Hematopoietic multipotent progenitor cell (in vitro differentiated cells): ENCODE measurements at regions not wholly inside any gene's neighbourhood (a gene's known extent, or its start where the extent isn't known, plus 50 kb on each side); places are given as distances from the start of the nearest gene placed in this dataset.
"Not testable (repeated sequence)": the region's sequence is repeated elsewhere in the genome, so short reads cannot be mapped to it uniquely, and the experiment has no call there.

ENCODE experiments used
- DNase-seq, 3 donors: peaks; one replicate each; pipeline ENCODE4 v3.0.0-alpha.2; 2011 to 2015; ENCODE audit warnings: low read depth in 2 of 3, low spot score in 2 of 3

DNA sequence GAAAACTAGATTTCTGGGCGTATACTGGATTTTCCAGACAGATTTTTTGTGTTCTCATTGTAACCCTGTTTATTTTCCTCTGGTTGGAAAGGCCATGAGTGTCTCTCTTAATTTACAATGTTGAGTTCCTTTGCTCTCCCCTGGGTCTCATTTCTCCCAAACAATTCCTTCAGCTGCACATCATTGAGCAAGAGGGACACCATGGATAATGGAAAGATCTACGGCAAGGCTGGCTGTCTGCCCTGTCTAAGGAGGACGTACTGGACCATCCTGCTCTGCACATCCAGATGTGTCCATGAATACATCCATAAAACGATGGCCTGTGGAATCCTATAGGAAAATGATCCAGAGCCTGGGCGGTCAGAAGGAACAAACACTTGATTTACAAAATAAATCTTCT lies 258.1 kb upstream of the MCTP2 start:
- no peak for DNase-seq

GRCh38 chr15:93968773-93969172 lies 262.6 kb upstream of the MCTP2 start:
- DNase-seq, result no peak

DNA sequence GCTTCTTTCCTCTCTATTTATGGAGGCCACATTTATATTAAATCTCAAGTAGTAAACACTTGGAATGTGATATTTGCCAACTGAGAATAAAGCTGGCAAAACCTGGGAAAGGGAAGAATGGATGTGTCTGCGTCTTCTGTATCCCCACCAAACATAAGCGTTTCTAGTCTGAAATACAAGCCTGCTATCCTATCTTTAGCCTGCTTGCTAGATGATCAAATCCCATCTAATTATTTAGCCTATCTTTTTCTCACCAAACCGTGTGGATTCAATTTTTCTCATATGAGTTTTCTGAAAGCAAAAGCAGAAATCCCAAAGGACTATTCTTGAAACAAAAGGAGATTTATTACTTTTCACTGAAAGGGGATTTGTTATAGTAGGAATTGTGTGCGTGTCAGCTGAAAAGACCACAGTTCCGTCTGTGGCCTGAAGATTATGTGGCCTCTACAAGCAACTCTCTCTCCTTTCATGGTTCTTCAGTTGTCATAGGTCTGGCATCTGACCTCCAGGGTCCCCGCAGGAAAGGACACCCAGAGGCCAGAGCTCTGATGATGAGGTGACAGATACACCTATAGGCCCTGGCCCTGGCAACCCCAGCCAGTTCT lies 266.0 kb upstream of the MCTP2 start:
- no peak for DNase-seq

GRCh38 chr15:93954985-93955571 lies 276.3 kb upstream of the MCTP2 start:
- no peak for DNase-seq

DNA sequence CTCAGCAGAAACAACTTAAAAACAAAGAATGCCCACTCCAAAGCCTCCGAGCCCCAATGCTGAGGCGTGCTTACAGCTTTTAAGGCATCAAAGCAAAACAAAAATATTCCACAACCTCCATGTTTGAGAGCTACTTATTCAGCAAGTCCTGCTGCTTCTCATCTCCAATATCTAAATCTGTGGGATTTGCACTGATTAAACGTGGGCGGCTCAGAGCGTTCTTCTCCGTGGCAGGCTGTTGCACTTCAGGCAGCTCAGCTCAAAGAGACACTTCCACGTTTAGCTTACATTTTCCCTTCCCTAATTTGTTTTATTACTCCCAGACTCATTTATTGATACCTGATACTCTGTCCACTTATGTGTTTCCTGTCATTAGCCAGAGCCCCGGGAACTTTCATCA lies 282.6 kb upstream of the MCTP2 start:
- DNase-seq, result no peak

DNA sequence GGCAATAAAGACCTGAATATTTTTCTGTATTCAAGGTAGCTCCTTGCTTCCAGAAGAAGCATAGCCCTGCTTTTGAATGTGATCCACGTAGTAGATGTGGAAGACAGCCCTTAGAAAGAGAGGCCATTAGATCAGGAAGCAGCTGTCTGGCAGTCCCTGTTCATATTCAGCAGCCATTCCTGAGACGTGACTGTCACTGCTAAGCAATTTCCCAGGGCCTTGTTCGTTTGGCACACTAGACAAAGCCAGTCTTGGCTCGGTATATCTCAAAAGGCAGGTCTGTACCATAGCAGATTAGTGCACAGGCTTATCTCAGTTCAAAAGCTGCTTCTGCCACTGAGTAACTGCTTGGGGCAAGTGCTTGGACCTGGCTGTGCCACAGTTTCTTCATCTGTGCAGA lies 287.8 kb upstream of the MCTP2 start:
- DNase-seq, result peak in 1 of 3 donors; percentile 0

DNA sequence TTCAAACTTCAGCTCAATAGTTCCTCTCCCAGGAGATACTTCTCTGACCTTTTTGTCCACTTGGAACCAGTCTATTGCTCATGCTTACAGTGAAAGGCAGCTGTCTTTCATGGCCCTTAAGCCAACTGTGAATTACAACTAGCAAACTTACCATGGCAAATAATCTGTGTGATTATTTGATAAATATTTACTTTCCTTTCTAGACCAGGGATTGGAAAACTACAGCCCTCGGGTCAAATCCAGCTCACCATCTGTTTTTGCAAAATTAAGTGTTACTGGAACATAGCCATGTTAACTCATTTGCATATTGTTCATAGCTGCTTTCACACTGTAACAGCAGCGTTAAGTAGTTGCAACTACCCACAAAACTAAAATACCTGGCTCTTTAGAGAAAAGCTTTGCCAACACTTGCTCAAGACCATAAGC lies 289.1 kb upstream of the MCTP2 start:
- no peak for DNase-seq

GRCh38 chr15:93941697-93942096 lies 289.7 kb upstream of the MCTP2 start:
- no peak for DNase-seq

DNA sequence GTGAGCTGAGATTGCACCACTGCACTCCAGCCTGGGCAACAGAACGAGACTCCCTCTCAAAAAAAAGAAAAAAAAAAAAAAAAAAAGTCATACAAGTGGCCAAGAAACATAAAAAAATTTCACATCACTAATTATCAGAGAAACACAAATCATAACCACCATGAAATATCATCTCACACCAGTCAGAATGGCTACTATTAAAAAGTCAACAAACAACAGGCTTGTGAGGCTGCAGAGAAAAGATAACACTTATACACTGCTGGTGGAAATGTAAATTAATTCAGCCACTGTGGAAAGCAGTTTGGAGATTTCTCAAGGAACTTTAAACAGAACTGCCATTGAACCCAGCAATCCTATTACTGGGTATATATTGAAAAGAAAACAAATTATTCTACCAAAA lies 291.1 kb upstream of the MCTP2 start:
- DNase-seq, result no peak

DNA sequence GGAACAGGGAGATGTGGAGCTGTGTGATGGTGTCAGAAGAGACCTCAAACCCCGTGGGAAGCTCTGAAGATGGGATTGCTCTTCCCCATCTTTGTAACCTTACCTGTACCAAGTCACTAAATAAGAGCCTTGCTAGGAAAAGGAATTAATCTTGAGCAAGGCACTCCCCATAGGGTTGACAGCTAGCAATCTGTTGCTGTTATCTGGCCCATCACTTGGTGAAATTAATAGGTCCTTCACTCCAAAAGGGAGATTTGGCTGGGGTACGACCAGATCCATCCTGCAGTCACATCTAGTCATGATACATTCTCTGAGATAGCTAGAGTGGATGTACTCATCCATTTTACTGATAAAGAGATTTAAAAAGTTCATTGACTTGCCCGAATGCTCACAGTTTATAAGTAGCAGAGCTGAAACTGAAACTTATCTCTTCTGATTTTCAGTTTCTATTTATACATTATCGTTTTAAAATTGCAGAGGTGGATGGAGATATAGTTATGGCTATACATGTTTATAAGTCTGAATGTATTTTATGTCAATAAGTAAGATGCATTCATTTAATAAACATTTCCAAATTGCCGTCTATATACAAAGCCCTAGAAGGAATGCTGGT lies 299.1 kb upstream of the MCTP2 start:
- DNase-seq, result no peak

GRCh38 chr15:93929375-93930094 lies 301.8 kb upstream of the MCTP2 start:
- no peak for DNase-seq

GRCh38 chr15:93920204-93920603 lies 311.2 kb upstream of the MCTP2 start:
- DNase-seq, result no peak

DNA sequence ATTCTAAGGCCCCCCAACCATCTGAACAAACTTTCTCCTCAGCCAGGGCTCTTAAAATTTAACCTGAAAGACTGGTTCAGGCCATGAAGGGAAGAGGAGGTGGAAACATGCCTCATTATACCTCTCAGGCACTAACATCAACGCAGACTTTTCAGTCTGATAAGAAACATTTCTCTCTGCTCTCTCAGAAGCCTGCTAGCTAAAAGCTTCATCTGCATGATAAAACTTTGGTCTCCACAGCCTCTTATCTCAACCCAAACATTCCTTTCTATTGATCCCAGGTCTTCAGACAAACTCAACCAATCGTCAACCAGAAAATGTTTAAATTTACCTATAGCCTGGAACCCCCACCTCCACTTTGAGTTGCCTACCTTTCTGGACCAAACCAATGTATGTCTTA lies 312.6 kb upstream of the MCTP2 start:
- not testable (repeated sequence) for DNase-seq

- DNase-seq, result no peak
These were observed 314.2 kb upstream of the MCTP2 start for GRCh38 chr15:93917181-93917580.

- no peak for DNase-seq
These were observed 317.5 kb upstream of the MCTP2 start for GRCh38 chr15:93913871-93914270.

GRCh38 chr15:93913310-93913709 lies 318.1 kb upstream of the MCTP2 start:
- DNase-seq, result no peak

GRCh38 chr15:93900476-93901400 lies 330.6 kb upstream of the MCTP2 start:
- no peak for DNase-seq

DNA sequence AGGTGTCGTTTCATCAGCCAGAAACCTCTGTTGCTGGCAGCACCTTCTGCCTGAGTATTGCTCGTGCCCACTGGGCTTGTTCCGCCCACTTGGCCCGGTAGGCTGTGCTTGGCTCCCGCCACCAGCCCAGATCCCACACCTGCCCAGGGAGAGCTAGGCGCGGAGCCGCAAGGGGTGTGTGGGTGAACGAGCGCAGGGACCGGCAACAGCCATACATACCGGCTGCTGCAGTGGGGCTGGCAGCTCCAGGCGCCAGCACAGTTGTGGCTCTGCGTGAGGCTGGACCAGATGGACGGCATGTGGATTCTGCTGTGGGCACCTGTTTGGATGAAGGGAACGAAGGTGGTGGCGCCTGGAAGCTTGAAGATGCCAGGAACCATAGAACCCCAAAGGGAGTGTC lies 331.5 kb upstream of the MCTP2 start:
- no peak for DNase-seq

- DNase-seq, result no peak
These were observed 334.0 kb upstream of the MCTP2 start for GRCh38 chr15:93897377-93897776.

- no peak for DNase-seq
These were observed 335.2 kb upstream of the MCTP2 start for GRCh38 chr15:93895976-93896770.
